OCI-LY1 (cell line): ENCODE measurements at regions not wholly inside any gene's neighbourhood (a gene's known extent, or its start where the extent isn't known, plus 50 kb on each side); places are given as distances from the start of the nearest gene placed in this dataset.

ENCODE experiments used
- CTCF ChIP-seq: fragments of 200-600 bp; sonication (generic), shearing (Covaris generic); IDR thresholded peaks from 2 replicates; pipeline ENCODE4 v1.5.1; 2017; ENCODE audit warnings: mild to moderate bottlenecking, antibody characterized with exemption, low read length, moderate library complexity, mixed read lengths
- EZH2 ChIP-seq: fragments of 200-600 bp; sonication (generic), shearing (Covaris generic); IDR thresholded peaks from 2 replicates; pipeline ENCODE4 v1.8.0; 2017; ENCODE audit warnings: borderline replicate concordance, mixed run types, mild to moderate bottlenecking, antibody characterized with exemption, low read length, moderate library complexity, mixed read lengths

- TF ChIP-seq CTCF, result no peak
- no peak for TF ChIP-seq EZH2
Observed at GRCh38 chr7:131074585-131074984, 253.1 kb upstream of the MKLN1 start.
